D341Med (cell line): ENCODE measurements at regions not wholly inside any gene's neighbourhood (a gene's known extent, or its start where the extent isn't known, plus 50 kb on each side); places are given as distances from the start of the nearest gene placed in this dataset.
"Not testable (repeated sequence)": the region's sequence is repeated elsewhere in the genome, so short reads cannot be mapped to it uniquely, and the experiment has no call there.

Source experiments
- DNase-seq: peaks from one replicate; pipeline ENCODE4 v3.0.0; 2012; ENCODE audit warnings: low spot score

DNA sequence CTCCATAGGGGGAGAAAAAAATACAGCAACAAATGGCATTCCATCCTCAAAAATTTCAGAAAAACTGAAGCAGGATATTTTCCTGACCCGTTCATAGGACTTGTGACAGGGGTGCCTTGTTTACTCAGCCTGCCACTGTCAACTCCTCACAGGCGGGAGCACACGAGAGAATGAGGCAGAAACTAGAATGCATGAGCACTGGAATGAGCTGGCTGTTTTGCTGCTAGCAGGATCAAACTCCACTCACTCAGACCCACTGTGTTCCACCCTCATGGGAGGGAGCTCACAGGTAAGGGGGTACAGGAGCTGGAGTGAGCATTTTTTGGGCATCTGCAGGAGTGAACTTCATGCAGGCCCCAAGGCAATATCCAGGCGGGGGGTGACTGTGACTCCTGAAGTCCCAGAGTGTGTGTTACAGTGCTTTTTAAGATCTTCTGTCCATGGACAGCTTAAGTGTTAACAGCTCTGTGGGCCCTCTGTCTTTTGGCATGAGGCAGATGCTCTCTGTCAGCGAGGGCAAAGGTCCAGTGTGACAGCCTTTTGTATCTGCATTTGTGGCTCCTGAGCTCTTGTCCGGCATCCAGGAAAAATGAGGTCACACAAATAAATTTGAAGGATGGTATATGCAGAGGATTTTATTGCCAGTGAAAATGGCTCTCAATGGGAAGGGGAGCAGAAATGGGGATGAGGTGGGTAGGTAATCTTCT lies 905.7 kb upstream of the TENM4 start:
- no peak for DNase-seq

DNA sequence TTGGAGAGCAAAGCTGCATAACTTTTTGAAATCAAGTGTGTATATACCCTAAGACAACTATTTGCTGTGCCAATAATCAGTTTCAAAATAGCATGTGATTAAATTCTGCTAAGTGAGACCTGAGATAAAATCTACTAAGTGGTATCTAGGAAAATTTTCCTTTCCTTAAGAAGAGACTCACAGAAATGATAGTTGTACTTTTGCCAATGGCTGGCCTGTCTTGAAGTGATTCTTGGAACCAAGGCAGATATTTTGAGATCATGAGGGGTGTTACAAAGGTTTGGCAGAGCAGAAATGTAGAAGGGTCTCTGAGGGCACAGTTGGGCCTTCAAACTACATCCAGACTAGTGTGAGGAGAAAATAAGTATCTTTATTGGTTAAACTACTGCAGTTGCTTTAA lies 902.6 kb upstream of the TENM4 start:
- DNase-seq: no peak

DNA sequence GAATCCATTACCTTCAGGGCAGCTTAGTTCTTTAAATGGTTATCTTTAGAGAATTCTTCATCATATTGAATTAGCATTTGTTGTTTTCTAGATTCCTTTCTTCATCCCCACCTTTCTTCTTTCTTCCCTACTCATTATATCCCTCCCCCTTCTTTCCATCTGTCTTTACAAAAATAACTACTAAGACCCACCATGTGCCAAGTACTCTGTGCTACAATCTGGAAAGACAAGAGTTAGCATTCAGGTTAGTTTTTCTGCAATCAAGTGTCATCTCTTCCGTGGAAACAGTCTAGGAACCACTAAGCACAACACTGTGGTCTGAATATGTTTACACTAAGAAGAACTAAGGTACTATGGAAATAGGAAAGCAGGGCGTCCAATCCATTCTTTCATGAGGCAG lies 897.4 kb upstream of the TENM4 start:
- DNase-seq: no peak

DNA sequence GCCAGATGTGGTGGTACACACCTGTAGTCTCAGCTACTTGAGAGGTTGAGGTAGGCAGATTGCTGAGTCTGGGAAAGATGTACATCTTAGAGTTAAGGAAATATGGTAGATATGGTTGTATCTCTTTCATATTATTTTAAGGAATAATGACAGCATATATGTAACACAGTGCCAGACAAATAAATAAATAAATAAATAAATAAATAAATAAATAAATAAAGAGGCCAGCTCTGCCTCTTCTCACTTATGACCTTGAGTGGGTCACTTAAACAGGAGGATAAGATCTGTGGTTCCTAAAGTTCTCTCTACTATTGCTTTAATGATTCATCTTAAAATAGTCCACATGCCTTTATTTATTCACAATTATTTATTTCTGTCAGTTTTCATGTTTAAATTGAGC lies 890.9 kb upstream of the TENM4 start:
- DNase-seq: no peak

DNA sequence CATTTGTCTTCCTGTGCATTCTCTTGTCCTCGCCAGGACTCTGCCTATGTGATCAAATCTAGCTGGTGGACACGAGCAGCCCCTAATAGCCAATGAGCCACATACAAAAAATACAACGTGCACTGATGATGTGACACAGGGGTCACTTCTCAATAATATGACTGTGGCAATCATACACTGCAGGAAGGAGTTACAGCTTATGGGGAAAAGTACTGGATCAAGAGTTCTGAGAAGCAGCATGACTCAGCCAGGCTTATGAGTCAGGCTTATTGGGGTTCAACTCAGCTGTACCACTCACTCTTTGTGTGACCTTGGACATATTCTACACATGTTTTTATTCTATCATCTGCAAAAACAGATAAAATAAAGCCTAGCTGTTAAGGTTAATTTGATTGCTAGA lies 889.4 kb upstream of the TENM4 start:
- no peak for DNase-seq

DNA sequence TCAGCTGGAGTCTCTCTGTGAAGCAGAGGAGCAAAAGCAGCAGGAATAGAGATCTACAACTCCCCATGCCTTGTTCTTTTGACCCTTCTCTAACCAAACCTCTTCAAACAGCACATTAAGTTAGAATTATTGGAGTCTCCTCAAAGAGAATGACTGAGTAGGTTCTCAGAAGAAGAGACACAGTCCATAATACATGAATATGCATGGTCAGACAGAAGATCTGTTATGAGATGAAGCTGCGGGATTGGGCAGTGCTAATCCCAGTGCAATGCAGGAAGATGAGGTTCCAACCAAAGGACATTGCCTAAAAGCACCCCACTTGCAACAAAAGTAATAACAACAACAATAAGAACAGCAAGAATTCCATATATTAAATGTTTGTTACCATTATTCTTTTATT lies 887.9 kb upstream of the TENM4 start:
- DNase-seq: no peak

DNA sequence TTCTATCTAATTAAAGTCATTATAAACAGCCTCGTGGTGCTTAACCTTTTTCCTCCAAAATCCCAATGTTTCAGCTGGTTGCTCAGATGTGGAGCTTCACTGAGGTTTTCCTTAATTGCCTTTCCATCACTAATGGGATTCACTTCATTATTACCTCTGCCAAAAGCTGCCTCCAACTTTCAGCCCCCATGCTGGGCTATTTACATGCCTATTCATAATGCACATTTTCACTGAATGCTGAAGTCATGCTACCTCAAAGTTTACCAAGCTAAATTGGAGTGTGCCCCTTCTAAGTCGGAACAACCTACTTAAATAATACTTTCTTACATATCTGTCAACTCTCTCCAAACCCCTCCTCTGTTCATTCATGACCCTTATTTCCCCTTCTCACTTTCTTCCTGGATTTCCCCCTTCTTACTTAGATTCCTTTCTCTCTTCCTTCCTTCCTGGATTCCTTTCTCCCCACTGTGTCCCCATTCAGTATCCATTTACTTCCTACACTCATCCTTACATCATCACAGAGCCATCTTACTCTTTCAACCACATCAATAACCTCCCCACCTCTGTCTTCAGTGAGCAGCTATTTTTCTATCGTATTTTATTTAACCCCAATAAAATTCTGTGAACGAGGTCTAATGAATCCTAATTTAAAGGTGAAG lies 887.3 kb upstream of the TENM4 start:
- DNase-seq: no peak

DNA sequence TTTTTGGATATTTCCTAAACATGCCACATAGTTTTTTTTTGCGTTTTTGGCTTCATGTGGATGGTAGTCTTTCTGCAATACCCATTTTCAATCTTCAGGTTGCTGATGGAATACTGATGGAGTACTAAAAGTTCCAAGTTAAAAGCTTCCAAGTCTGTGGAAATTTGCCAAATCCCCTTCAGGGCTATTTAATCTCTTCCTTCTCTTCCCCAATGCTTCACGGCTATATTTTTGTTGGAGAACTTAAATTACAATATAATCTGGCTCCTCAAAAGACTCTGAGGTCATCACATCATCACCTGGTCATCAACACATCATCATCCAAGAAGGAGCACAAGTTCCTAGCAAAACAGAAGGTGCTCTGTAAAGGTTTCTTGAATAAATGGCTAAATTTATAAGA lies 881.0 kb upstream of the TENM4 start:
- DNase-seq: no peak

DNA sequence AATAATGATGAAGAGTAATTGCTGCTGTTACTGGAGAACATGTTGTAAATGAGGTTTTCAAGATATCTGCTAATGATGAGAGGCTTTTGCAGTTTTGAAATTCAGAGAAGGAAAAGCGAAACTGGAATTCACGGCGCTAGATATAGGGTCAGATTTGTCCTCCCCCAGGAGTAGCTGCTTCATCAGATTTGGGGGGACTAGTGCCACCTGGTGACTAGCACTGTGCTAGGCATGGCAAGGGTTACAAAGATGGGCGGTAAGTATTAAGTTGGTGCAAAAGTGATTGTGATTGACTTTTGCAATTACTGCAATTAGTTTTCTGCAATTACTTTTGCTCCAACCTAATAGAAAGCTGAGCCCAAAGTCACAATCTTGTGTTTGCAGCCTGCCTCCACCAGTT lies 879.9 kb upstream of the TENM4 start:
- no peak for DNase-seq

DNA sequence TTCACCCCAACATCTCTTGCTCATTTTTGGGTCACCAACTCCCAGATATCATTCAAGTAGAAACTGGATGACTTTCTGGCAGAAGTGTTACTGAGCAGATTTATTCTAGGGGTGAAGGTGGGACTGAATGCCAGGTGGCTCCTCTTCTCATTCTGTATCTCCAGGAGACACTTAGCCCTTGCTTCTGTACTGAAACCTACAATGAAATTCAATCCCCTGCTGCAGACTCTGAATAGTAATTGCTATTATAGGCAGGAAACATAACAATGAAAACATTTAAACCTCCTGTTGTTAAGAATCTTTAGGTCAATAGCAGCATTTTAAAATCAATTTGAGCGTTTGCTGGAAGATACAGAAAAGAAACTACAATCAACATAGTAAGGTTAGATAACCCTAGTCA lies 879.4 kb upstream of the TENM4 start:
- DNase-seq: no peak

DNA sequence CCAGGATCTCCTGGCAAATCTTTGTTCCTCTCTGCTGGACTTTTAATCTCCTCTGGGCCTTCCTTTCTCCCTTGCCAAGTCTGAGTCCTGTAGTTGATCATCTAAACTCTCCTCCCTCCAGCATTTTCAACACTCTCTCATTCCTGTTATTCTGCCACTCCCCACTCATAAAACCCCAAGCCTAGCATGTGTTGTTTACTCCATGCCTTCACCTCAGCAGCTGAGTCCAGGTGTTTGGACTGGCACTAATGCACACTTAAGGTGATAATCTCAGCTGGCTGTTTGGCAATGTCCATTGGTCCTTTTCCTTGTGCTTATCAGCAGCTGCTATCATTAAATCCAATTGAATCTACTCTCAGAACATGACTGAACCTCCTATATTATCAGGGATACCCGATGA lies 876.8 kb upstream of the TENM4 start:
- no peak for DNase-seq

DNA sequence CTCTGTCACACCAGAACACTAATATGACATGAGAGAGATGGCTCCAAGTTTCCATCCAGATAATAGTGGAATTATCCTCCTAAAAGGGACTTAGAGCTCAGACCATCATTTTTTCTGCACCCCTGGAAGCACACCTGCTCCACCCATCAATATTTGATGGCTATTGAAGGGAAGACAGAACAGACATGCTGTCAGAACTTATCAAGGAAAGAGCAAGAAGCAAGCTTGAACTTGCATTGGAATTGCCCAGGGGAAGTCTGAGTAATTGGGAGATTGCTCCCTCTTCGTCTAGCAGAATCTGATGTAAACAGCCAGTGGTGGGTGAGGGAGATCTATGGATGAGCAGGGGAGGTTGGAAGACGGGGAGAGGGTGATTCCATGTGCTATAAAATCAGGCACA lies 874.4 kb upstream of the TENM4 start:
- no peak for DNase-seq

DNA sequence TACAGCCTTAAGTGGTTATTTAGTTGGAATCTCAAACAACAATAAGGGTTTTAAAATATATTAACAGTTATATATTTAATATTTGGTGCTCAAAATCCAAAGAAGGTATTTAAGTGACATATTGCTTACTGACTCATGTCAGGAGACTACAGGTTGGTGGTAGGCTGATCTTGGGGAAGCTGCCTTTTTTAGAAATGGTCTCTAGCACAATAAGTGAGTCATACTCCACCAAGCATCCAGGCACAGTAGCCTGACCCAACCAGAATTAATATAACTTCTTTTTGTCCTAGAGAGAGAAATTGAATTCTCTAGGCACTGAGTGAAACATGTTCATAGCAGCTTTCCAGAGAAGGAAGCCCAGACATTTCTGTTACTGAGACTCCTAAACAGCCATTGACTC lies 868.5 kb upstream of the TENM4 start:
- no peak for DNase-seq

DNA sequence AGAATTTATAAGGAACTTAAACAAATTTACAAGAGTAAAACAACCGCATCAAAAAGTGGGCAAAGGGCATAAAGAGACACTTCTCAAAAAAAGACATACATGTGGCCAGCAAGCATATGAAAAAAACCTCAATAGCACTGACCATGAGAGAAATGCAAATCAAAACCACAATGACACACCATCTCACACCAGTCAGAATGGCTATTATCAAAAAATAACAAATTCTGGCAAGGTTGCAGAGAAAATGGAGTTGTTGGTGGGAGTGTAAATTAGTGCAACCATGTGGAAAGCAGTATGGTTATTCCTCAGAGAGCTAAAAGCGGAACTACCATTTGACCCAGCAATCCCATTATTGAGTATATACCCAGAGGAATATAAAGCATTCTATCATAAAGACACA lies 866.8 kb upstream of the TENM4 start:
- DNase-seq: no peak

DNA sequence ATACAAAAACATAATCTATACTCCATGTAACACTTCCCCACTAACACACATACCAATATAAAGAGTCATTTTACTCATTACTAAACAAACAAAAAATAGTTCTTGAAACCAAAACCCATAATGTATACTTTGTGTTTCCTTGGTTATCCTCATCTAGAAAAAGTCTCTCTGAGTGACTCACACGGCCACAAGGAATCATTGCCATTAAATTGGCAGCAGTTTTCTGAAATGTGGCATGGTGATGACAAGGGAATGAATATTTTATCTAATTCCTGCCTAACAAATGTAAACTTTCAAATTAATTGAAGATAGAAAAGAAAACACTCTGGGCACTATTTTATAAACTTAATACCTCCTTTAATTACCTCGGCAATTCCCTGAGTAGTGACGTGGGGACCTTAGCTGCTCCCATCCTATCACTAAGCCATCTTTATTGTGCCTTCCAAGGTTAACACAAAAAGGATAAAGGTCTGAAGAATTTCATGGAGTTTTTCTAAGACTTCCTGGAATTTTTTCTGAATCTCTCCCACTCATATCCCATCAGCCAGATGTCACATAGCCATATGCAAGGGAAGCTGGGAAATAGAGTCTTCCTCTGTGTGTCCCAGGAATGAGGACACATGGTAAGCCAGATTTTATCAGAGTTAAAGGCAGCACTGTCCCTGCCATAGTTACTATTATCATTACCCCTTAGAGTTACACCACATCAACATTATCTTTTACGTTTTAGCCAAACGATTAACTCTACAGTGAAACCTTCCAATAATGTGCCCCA lies 857.2 kb upstream of the TENM4 start:
- no peak for DNase-seq

DNA sequence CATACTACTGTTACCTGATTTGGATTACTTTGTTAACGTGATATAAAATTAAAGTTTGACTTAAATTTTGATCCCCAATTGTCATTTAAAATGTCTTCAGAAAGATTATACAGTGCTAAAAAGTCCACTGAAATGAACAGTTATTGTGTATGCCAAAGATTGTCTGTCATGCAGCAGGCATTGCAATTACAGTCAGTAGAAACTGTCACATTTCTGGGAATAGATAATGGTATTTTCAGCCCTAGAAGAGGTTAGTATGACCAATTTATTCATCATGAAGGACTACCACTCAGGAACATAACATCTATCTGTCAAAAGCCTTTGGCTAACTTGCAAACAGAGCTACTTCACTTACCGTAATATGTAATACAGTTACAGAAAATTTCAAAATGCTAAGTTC lies 852.5 kb upstream of the TENM4 start:
- DNase-seq: no peak

DNA sequence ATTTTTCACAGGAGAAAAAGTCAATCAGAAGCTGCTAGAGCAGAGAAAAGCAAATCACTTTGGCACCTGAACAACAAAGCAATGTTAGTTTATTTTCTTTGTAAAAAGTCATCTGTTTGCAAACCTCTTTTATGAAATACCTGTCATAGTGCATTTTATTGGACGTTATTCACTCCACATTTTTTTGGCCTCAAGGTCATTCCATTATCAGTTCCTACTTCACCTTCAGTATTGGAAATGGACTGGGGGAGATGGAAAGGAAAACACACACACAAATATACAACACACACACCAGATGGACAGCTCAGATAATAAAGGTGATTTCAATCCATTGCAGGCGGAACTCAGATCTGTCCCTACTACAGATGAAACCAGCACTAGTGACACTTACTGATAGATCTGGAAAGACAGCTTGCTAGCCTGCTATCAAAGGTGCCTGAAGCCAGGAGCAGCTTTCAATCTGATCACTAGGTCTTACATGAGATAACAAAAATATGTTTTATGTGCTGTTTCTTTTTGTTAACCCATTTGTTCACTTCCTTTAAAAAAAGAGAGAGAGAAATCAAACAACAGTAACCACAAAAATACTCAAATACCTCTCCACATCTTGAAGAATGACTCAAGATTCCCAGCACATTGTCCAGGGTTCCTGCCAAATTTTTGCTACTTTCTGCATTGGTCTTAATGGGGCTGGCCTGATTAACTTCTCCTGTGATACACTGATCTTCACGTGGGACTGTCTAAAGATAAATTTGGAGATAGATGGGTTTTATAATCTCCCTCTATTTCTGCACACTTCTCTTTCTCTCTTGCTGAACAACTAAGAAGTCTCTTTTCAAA lies 844.3 kb upstream of the TENM4 start:
- DNase-seq: no peak

DNA sequence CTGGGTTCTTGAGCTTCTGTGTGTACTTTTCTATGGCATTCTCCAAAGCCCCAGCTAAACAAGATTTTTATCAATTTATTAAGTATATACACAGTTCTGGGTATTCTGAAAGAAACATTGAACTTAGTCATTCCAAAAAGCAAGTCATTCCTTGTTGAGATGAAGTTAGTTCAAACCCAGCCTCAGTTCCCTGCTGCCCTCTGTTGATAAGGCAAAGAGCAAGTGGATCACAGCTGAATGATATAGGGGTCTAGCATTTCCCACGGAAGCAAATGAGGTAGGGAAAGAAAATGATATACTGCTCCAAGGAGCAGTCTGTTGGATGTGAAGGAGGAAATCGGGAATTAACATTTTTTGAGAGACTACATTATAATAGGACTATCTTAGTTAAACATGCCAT lies 841.8 kb upstream of the TENM4 start:
- no peak for DNase-seq

DNA sequence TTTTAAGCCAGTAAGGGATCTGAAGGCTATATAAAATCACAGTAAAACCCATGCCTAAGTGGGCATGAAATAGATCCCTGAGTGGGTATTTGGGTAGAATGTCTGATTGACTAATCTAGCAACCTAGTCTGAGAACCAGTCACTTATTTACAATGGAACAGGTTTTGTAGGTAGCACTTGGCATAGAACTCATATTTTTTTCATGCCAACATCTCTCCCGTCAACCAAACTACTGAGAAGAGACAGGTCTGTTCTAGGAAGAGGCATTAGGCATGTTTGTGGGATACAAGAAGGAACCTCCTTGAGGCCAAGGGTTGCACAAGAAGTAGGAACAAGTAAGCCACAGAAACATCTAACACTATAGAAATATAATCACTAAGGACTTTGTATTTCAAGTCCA lies 840.4 kb upstream of the TENM4 start:
- DNase-seq: no peak

DNA sequence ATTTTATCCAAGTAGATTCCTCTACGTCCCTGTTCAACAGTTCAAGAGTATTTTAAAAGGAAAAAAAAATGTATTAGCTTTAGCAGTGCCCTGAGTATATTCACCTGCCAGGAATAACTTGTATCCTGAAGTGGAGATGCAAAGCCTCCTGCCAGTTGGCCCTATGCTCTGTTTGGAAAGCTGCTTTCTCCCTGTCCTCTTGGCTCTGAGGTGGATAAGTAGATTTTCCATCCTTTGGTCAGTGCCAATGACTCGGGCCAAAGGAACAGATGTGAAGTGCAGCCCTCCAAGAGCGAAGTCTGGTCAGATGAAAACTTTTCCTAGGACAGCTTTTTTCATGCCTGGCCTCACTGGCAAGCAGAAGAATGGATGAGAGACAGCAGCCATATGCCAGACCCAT lies 839.9 kb upstream of the TENM4 start:
- no peak for DNase-seq

DNA sequence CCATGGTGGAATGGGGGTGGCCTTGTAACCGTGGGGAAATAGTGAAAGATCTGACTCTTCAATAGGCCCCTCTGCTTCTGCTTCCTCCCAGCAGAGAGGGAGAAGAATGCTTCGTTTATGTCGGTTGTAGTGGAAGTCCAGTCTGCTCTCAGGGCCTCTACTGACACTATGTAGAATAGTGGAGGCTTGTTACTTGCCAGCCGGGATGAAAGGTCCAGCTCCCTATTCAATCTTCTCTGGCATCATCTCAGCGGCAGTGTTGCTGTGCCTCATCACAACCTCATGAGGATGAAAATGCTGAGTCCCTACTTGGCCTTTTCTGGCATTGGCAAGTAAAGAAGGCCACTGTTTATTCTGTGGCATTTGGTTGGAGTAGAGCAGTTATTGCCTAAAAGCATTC lies 820.9 kb upstream of the TENM4 start:
- no peak for DNase-seq

DNA sequence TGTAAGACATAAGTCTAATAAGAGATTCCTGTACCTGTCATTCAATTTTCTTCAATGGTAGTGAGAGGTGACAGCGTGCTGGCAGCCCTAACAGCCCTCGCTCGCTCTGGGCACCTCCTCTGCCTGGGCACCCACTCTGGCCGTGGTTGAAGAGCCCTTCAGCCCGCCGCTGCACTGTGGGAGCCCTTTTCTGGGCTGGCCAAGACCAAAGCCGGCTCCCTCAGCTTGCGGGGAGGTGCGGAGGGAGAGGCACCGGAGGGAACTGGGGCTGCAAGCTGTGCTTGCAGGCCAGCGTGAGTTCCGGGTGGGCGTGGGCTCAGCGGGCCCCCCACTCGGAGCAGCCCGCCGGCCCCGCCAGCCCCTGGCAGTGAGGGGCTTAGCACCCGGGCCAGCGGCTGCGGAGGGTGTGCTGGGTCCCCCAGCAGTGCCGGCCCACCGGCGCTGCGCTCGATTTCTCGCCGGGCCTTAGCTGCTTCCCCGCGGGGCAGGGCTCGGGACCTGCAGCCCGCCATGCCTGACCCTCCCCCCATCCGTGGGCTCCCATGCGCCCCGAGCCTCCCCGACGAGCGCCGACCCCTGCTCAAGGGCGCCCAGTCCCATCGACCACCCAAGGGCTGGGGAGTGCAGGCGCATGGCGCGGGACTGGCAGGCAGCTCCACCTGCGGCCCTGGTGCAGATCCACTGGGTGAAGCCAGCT lies 816.6 kb upstream of the TENM4 start:
- DNase-seq: not testable (repeated sequence)
